Erythroblast (primary cell): ENCODE measurements at regions not wholly inside any gene's neighbourhood (a gene's known extent, or its start where the extent isn't known, plus 50 kb on each side); places are given as distances from the start of the nearest gene placed in this dataset.
"Not testable (repeated sequence)": the region's sequence is repeated elsewhere in the genome, so short reads cannot be mapped to it uniquely, and the experiment has no call there.

Source experiments
- GATA1 ChIP-seq: IDR thresholded peaks from 2 replicates; pipeline ENCODE4 v1.6.1; 2011; ENCODE audit warnings: low read depth, mild to moderate bottlenecking, control low read depth, low read length, moderate library complexity
- POLR2A ChIP-seq: IDR thresholded peaks from 2 replicates; pipeline ENCODE4 v1.6.1; 2011; ENCODE audit warnings: mild to moderate bottlenecking, low read length

GRCh38 chr4:187671521-187671920 lies 324.1 kb upstream of the ZFP42 start:
- TF ChIP-seq POLR2A, GATA1: not testable (repeated sequence)
